Esophagus squamous epithelium (tissue), 5 donors: ENCODE measurements at regions not wholly inside any gene's neighbourhood (a gene's known extent, or its start where the extent isn't known, plus 50 kb on each side); places are given as distances from the start of the nearest gene placed in this dataset.

Experiments used
- DNase-seq: peaks from one replicate; lab custom pipeline; 2025; lab: John Stamatoyannopoulos, UW
- H3K27ac ChIP-seq, 4 donors: fragments of 200-600 bp; sonication (generic); one replicate each; pipeline ENCODE4 v1.5.1; 2016 to 2019; ENCODE audit warnings: mild to moderate bottlenecking in 1 of 4
- H3K27me3 ChIP-seq, 4 donors: fragments of 200-600 bp; sonication (generic); 1 replicate in 3 of 4; 2 replicates in 1 of 4; pipeline versions ENCODE4 v1.5.1 to v1.6.0; 2017 to 2021; ENCODE audit warnings: antibody characterized with exemption in 1 of 4
- H3K36me3 ChIP-seq, 3 donors: fragments of 200-600 bp; sonication (generic); one replicate each; pipeline ENCODE4 v1.5.1; 2016 to 2019
- H3K4me1 ChIP-seq, 3 donors: fragments of 200-600 bp; sonication (generic); one replicate each; pipeline ENCODE4 v1.5.1; 2017 to 2019
- H3K4me3 ChIP-seq, 4 donors: fragments of 200-600 bp; sonication (generic); 1 replicate in 3 of 4; 2 replicates in 1 of 4; pipeline ENCODE4 v1.5.1; 2016 to 2019; ENCODE audit warnings: mild to moderate bottlenecking in 2 of 4, moderate library complexity in 1 of 4
- H3K9me3 ChIP-seq, 3 donors: fragments of 200-600 bp; sonication (generic); one replicate each; pipeline ENCODE4 v1.5.1; 2016 to 2019
- CTCF ChIP-seq, 6 experiments: fragments of 450-650 bp in 4 of 6; fragments of 200-600 bp in 2 of 6; sonication (generic) in 2 of 6; IDR thresholded peaks; one replicate each; pipeline ENCODE4 v1.5.1; 2016 to 2019; ENCODE audit warnings: antibody characterized with exemption in 6 of 6, mild to moderate bottlenecking in 4 of 6, moderate library complexity in 4 of 6
- POLR2A ChIP-seq, 4 donors: fragments of 450-650 bp; IDR thresholded peaks; one replicate each; pipeline ENCODE4 v1.6.1; 2017; ENCODE audit warnings: antibody characterized with exemption in 4 of 4, mild to moderate bottlenecking in 4 of 4, moderate library complexity in 3 of 4
- WGBS, 2 donors: methylation state at CpG; one replicate each; pipeline ENCODE4 v1.1.5; 2018; 5-methylcytosine and 5-hydroxymethylcytosine counted together
- intact Hi-C: fragments of 100-400 bp; cut with DNase I; formaldehyde crosslinking; loops from one replicate; pipeline ENCODE4 v1.15.0; 2022
- donor health status: DM: yes; HTN: yes; CAD: no.

GRCh38 chr22:27594020-27594419 lies 207.5 kb downstream of the MN1 start:
- no peak for TF ChIP-seq POLR2A (IDR thresholded peaks at IDR 0.05)
- TF ChIP-seq CTCF (IDR thresholded peaks at IDR 0.05) = no peak
- no peak overlapping the region for H3K4me3 ChIP-seq
- no peak for DNase-seq
- intact Hi-C loops = no loop called here
- H3K27me3 ChIP-seq = no peaks in the 10 kb centered on the region
- no peaks in the 10 kb centered on the region for H3K9me3 ChIP-seq
- H3K4me1 ChIP-seq = no peaks in the 10 kb centered on the region
- H3K27ac ChIP-seq = no peak overlapping the region
- 53 to 71% methylated on average over 2 of the region's 2 CpGs for WGBS, 2 donors
- no peaks in the 10 kb centered on the region for H3K36me3 ChIP-seq

- Histone ChIP-seq H3K9me3 (no peaks in the 10 kb centered on the region), H3K36me3 (no peaks in the 10 kb centered on the region), H3K27ac (no peak overlapping the region), H3K27me3 (no peaks in the 10 kb centered on the region), H3K4me1 (no peaks in the 10 kb centered on the region), H3K4me3 (no peak overlapping the region)
- no peak for DNase-seq
- intact Hi-C loops = no loop called here
- TF ChIP-seq POLR2A (IDR thresholded peaks at IDR 0.05) (no peak), CTCF (IDR thresholded peaks at IDR 0.05) (no peak)
- WGBS, 2 donors = 88 to 90% methylated on average over 6 to 7 of the region's 7 CpGs
Observed at GRCh38 chr22:27594474-27595134, 207.0 kb downstream of the MN1 start.

GRCh38 chr22:27596133-27596870 lies 205.3 kb downstream of the MN1 start:
- 61 to 76% methylated on average over 8 of the region's 8 CpGs for WGBS, 2 donors
- Histone ChIP-seq H3K4me3 (no peak overlapping the region), H3K9me3 (no peaks in the 10 kb centered on the region), H3K4me1 (no peaks in the 10 kb centered on the region), H3K27me3 (no peaks in the 10 kb centered on the region), H3K36me3 (no peaks in the 10 kb centered on the region), H3K27ac (no peak overlapping the region)
- TF ChIP-seq POLR2A (IDR thresholded peaks at IDR 0.05) (no peak), CTCF (IDR thresholded peaks at IDR 0.05) (no peak)
- intact Hi-C loops = no loop called here
- no peak for DNase-seq

GRCh38 chr22:27597703-27598444 lies 203.7 kb downstream of the MN1 start:
- Histone ChIP-seq H3K36me3 (no peaks in the 10 kb centered on the region), H3K4me3 (no peak overlapping the region), H3K4me1 (no peaks in the 10 kb centered on the region), H3K27ac (no peak overlapping the region), H3K27me3 (no peaks in the 10 kb centered on the region), H3K9me3 (no peaks in the 10 kb centered on the region)
- no peak for DNase-seq
- TF ChIP-seq POLR2A (IDR thresholded peaks at IDR 0.05) = no peak
- no peak for TF ChIP-seq CTCF (IDR thresholded peaks at IDR 0.05)
- intact Hi-C loops = no loop called here
- WGBS, 2 donors = 67 to 75% methylated on average over 1 of the region's 1 CpG

GRCh38 chr22:27598792-27599191 lies 202.8 kb downstream of the MN1 start:
- no peak for TF ChIP-seq CTCF (IDR thresholded peaks at IDR 0.05)
- no peak for TF ChIP-seq POLR2A (IDR thresholded peaks at IDR 0.05)
- Histone ChIP-seq H3K27me3 (no peaks in the 10 kb centered on the region), H3K4me1 (no peaks in the 10 kb centered on the region), H3K27ac (no peak overlapping the region), H3K36me3 (no peaks in the 10 kb centered on the region), H3K9me3 (no peaks in the 10 kb centered on the region), H3K4me3 (no peak overlapping the region)
- WGBS, 2 donors = 50 to 56% methylated on average over 1 of the region's 1 CpG
- intact Hi-C loops = no loop called here
- DNase-seq = no peak
